Jurkat, Clone E6-1 (cell line): ENCODE measurements at regions not wholly inside any gene's neighbourhood (a gene's known extent, or its start where the extent isn't known, plus 50 kb on each side); places are given as distances from the start of the nearest gene placed in this dataset.

Experiments used
- DNase-seq: peaks from one replicate; pipeline ENCODE4 v3.0.0-alpha.2; 2011; ENCODE audit warnings: low read depth, low spot score
- H3K4me3 ChIP-seq: 2 replicates; pipeline ENCODE4 v1.5.1; 2011; ENCODE audit warnings: mild to moderate bottlenecking, low read length, control low read depth, moderate library complexity

GRCh38 chr6:71419217-71420094 lies 130.8 kb downstream of the OGFRL1 start:
- DNase-seq = no peak
- no peak overlapping the region for H3K4me3 ChIP-seq

GRCh38 chr6:71420095-71420692 lies 131.6 kb downstream of the OGFRL1 start:
- DNase-seq = no peak
- H3K4me3 ChIP-seq = no peak overlapping the region

GRCh38 chr6:71420693-71421328 lies 132.2 kb downstream of the OGFRL1 start:
- no peak for DNase-seq

DNA sequence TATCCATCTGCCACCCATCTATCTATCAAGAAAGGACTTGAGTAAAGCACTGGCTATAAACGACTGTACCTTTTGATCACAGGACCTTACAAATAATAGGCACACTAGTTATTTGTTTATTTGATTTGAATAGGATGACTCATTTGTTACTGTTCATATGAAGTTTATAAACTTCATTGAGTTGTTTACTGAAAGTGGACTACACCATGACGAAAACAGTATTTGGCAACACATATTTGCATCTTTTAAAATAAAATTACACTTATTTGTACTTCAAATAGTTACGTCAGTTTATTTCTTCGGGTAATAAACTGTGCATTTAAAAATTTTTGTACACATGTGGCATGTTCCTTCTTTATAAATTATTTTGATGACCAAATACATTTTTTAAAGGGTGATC lies 133.0 kb downstream of the OGFRL1 start:
- DNase-seq = no peak
- H3K4me3 ChIP-seq = no peak overlapping the region

More at GRCh38 chr6:71420693-71421328, 132.2 kb downstream of the OGFRL1 start:
- no peak overlapping the region for H3K4me3 ChIP-seq

GRCh38 chr6:71430018-71430417 lies 141.4 kb downstream of the OGFRL1 start:
- H3K4me3 ChIP-seq = no peak overlapping the region
- no peak for DNase-seq

- H3K4me3 ChIP-seq = no peak overlapping the region
- DNase-seq = no peak
These were observed 144.8 kb downstream of the OGFRL1 start for GRCh38 chr6:71433441-71433840.

GRCh38 chr6:71444222-71444621 lies 155.6 kb downstream of the OGFRL1 start:
- no peak overlapping the region for H3K4me3 ChIP-seq
- DNase-seq = no peak

DNA sequence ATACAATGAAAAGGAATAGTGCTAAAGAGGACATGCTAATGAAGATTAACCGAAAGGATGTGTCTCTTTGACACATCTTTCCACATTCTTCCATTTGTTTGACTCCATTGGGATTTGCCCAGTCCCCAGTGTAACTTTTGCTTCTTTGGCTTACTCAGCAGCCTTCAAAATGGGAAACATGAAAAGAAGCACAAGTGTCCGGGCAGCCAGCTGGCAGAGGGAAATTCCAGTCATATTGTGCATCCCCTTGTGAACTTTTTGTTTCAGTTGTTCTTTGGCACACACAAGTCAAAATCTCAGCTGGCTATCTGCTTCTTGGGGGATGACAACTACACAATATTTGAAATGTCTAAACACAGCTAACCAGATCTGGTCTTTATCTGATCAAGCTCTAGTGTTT lies 157.4 kb downstream of the OGFRL1 start:
- H3K4me3 ChIP-seq = no peak overlapping the region
- DNase-seq = no peak

DNA sequence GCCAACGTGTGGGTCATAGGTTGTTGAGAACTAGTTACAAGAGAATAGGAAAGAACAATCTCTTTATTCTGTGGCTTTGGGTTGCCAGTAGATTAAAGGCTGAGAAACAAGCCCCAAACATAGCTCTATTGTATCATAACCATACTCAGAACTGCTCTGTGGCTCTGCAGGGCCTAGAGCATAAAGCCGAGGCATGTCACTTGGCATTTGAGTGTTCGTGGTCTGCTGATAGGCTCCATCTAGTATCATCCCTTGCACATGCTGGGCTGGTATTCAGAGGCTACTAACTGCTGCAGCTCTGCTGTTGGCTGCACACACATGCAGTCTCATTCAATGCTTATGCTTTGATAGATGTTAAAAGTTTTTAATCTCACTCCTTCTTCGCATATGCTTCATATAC lies 157.9 kb downstream of the OGFRL1 start:
- no peak overlapping the region for H3K4me3 ChIP-seq
- DNase-seq = no peak

GRCh38 chr6:71452697-71453370 lies 164.2 kb downstream of the OGFRL1 start:
- no peak for DNase-seq
- no peak overlapping the region for H3K4me3 ChIP-seq

- no peak overlapping the region for H3K4me3 ChIP-seq
- DNase-seq = no peak
These were observed 164.7 kb downstream of the OGFRL1 start for GRCh38 chr6:71453371-71453706.

DNA sequence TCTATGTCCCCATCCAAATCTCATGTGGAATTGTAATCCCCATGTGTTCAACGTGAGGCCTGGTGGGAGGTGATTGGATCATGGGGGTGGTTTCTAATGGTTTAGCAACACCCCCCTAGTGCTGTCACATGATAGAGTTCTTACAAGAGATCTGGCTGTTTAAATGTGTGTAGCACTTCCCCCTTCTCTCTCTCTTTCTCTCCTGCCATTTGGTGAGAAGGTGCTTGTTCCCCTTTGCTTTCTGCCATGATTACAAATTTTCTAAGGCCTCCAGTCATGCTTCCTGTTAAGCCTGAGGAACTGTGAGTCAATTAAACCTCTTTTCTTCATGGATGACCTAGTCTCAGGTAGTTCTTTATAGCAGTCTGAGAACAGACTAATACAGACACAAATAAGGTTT lies 165.4 kb downstream of the OGFRL1 start:
- DNase-seq = no peak
- H3K4me3 ChIP-seq = no peak overlapping the region

- DNase-seq = no peak
- no peak overlapping the region for H3K4me3 ChIP-seq
These were observed 169.3 kb downstream of the OGFRL1 start for GRCh38 chr6:71457929-71458328.

GRCh38 chr6:71459162-71459561 lies 170.6 kb downstream of the OGFRL1 start:
- no peak for DNase-seq
- no peak overlapping the region for H3K4me3 ChIP-seq

DNA sequence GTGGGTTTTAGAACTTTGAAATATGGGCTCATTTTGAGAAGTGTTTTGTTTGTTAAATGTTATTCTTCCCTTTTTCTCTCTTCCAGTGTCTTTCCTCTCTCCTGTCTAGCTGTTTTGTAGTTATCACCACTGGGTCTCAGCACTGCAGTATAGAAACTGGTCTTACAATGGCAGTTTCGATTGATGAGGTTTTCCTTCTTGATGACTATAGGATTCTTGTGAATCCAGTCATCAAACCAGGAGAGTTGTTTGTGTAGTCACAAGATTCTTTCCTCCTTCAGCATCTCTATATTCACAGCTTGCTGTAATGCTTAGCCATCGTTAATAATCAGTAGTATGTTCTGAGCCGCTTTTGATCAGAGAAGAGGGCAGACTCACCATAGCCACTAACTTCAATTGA lies 172.3 kb downstream of the OGFRL1 start:
- H3K4me3 ChIP-seq = no peak overlapping the region
- DNase-seq = no peak

DNA sequence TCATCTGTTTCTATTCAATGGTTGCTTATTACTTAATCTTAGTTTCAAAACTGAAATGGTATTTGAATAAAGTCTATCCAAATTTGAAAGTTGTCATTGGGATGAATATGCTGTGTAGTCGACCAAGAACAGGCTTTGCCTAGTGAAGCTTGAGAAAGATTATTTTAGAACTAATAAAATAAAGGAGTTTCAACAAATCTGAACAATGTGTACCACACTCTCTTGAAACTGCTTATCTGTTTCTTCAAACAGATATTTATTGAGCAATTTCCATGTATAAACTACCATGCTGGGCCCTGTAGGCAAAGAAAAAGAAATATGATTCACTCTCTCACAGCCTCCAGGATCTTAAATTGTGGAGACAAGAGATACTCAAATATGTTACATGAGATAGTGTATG lies 174.4 kb downstream of the OGFRL1 start:
- H3K4me3 ChIP-seq = no peak overlapping the region
- no peak for DNase-seq

- H3K4me3 ChIP-seq = no peak overlapping the region
- no peak for DNase-seq
These were observed 176.5 kb downstream of the OGFRL1 start for GRCh38 chr6:71465096-71465495.

DNA sequence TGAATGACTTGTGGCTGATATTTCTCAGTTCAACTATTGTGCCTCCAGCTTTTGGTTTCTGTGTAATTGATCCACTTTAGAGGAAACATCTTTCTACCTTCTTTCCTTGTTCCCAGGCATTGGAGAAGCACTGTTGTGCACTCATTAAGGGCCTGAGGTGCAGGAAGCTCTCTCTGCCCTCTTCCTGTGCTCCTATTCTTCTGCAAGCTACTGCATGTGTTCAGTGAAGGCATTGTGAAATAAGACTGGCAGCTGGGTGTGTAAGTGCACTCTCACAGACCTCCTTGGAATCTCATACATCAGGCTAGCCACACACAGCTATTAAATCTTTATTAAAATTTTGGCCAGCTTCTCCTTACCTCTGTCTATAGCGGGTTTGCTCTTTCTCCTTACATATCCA lies 177.8 kb downstream of the OGFRL1 start:
- DNase-seq = no peak
- H3K4me3 ChIP-seq = no peak overlapping the region

- no peak overlapping the region for H3K4me3 ChIP-seq
- no peak for DNase-seq
These were observed 179.4 kb downstream of the OGFRL1 start for GRCh38 chr6:71468038-71468437.
